HL-60 (cell line): ENCODE measurements at regions not wholly inside any gene's neighbourhood (a gene's known extent, or its start where the extent isn't known, plus 50 kb on each side); places are given as distances from the start of the nearest gene placed in this dataset.

Experiments used
- DNase-seq, 2 experiments: peaks; one replicate each; pipeline ENCODE4 v3.0.0-alpha.2; 2010 to 2020; ENCODE audit warnings: low read depth in 1 of 2, low spot score in 1 of 2
- H3K27ac ChIP-seq: fragments of 250-450 bp; sonication (Bioruptor Pico); replicated peaks from 2 replicates; pipeline ENCODE4 v1.5.1; 2020; ENCODE audit warnings: mild to moderate bottlenecking, moderate library complexity
- H3K27me3 ChIP-seq: fragments of 250-450 bp; sonication (Bioruptor Pico); 2 replicates; pipeline ENCODE4 v1.5.1; 2021; ENCODE audit warnings: mild to moderate bottlenecking, moderate library complexity; ENCODE audit not compliant: insufficient read depth, poor library complexity, severe bottlenecking
- H3K4me3 ChIP-seq: replicated peaks from 2 replicates; pipeline ENCODE4 v1.5.1; 2011; ENCODE audit warnings: mild to moderate bottlenecking, control low read depth, low read length; ENCODE audit not compliant: insufficient read depth
- GABPA ChIP-seq: IDR thresholded peaks from 2 replicates; pipeline ENCODE4 v1.6.1; 2012; ENCODE audit warnings: low read depth
- POLR2AphosphoS5 ChIP-seq: IDR thresholded peaks from 2 replicates; pipeline ENCODE4 v1.6.1; 2012; ENCODE audit warnings: low read depth
- SPI1 ChIP-seq: IDR thresholded peaks from 2 replicates; pipeline ENCODE4 v1.6.1; 2012; ENCODE audit warnings: low read depth, mild to moderate bottlenecking, borderline replicate concordance
- TF ChIP-seq, protein P1 (sequence below): IDR thresholded peaks from 2 replicates; pipeline ENCODE4 v1.6.1; 2012; ENCODE audit warnings: low read depth; ENCODE audit not compliant: insufficient replicate concordance
- TF ChIP-seq, protein P2 (sequence below): IDR thresholded peaks from one replicate; pipeline ENCODE4 v1.5.1; 2011; ENCODE audit warnings: low read length, control low read depth, inconsistent platforms; ENCODE audit not compliant: insufficient read depth

DNA sequence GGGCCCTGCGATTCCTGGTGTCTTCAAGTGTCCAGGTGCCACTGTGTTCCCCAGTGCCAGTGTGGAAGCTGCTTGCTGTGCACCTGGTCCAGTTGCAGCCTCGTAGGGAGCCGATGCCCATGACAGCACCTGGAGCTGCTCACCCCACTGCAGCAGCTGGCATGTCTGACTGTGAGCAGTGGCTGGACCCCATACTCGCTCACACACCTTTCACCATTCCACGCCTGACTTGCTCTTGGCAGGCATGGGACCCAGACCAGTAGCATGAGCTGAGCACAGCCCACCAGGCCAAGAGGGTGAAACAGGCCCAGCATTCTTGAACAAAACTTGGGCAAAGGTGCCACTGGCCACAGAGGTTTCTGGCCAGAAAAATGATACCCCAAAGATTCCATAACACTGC lies 124.5 kb upstream of the THY1 start:
- Histone ChIP-seq H3K27me3 (no peaks in the 10 kb centered on the region), H3K27ac (no peak overlapping the region), H3K4me3 (no peak overlapping the region)
- TF ChIP-seq, protein P1, sequence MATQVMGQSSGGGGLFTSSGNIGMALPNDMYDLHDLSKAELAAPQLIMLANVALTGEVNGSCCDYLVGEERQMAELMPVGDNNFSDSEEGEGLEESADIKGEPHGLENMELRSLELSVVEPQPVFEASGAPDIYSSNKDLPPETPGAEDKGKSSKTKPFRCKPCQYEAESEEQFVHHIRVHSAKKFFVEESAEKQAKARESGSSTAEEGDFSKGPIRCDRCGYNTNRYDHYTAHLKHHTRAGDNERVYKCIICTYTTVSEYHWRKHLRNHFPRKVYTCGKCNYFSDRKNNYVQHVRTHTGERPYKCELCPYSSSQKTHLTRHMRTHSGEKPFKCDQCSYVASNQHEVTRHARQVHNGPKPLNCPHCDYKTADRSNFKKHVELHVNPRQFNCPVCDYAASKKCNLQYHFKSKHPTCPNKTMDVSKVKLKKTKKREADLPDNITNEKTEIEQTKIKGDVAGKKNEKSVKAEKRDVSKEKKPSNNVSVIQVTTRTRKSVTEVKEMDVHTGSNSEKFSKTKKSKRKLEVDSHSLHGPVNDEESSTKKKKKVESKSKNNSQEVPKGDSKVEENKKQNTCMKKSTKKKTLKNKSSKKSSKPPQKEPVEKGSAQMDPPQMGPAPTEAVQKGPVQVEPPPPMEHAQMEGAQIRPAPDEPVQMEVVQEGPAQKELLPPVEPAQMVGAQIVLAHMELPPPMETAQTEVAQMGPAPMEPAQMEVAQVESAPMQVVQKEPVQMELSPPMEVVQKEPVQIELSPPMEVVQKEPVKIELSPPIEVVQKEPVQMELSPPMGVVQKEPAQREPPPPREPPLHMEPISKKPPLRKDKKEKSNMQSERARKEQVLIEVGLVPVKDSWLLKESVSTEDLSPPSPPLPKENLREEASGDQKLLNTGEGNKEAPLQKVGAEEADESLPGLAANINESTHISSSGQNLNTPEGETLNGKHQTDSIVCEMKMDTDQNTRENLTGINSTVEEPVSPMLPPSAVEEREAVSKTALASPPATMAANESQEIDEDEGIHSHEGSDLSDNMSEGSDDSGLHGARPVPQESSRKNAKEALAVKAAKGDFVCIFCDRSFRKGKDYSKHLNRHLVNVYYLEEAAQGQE = no peak
- TF ChIP-seq POLR2AphosphoS5 (no peak), SPI1 (no peak), GABPA (no peak)
- TF ChIP-seq, protein P2, sequence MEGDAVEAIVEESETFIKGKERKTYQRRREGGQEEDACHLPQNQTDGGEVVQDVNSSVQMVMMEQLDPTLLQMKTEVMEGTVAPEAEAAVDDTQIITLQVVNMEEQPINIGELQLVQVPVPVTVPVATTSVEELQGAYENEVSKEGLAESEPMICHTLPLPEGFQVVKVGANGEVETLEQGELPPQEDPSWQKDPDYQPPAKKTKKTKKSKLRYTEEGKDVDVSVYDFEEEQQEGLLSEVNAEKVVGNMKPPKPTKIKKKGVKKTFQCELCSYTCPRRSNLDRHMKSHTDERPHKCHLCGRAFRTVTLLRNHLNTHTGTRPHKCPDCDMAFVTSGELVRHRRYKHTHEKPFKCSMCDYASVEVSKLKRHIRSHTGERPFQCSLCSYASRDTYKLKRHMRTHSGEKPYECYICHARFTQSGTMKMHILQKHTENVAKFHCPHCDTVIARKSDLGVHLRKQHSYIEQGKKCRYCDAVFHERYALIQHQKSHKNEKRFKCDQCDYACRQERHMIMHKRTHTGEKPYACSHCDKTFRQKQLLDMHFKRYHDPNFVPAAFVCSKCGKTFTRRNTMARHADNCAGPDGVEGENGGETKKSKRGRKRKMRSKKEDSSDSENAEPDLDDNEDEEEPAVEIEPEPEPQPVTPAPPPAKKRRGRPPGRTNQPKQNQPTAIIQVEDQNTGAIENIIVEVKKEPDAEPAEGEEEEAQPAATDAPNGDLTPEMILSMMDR = no peak
- DNase-seq = no peak

DNA sequence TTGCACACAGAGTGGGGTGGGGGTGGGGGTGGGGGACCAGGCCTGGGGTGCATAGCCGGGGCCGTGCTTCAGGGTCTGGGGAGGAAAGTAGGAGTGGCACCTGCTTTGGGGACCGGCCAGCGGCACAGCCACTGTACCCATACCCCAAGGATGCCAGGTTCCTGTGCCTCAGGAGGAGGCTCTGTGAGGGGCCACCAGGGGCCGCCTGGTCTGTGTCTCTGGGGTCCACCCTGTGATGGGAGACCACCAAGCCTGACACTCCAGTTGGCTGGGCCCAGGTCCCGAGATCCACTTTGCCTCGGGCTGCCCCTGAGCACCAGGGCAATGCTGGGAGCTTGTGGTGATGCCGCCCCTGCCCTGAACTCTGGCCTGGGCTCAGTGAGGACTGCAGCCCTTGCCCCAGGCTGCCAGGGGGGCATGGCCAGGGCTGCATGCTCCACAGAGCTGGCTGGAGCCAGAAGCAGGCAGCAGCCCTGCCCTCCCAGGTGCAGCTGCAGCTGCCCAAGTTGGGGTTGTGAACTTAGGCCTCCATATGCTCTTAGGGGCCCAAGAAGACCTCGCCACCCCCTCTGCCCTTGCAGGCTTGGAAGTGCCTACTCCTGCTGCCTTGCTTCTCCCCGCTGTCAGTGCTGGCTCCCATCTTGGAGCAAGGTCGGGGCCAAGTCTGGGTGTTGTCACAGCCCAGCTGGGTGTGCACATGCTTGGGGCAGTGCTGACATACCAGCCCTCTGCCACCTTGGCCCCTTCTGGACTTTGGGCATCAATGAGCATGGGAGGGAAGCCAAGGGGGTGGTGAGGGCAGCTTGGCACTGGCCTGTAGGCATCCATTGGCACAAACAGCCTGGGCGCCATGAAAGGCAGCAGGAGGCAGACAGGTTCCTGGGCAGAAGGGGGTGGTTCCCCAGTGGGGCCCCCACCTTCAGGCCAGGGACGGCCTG lies 123.3 kb upstream of the THY1 start:
- no peak for TF ChIP-seq GABPA
- TF ChIP-seq SPI1 = no peak
- TF ChIP-seq, protein P1 = no peak
- TF ChIP-seq, protein P2 = no peak
- no peak for TF ChIP-seq POLR2AphosphoS5
- Histone ChIP-seq H3K27ac (no peak overlapping the region), H3K27me3 (no peaks in the 10 kb centered on the region), H3K4me3 (no peak overlapping the region)
- DNase-seq = no peak

DNA sequence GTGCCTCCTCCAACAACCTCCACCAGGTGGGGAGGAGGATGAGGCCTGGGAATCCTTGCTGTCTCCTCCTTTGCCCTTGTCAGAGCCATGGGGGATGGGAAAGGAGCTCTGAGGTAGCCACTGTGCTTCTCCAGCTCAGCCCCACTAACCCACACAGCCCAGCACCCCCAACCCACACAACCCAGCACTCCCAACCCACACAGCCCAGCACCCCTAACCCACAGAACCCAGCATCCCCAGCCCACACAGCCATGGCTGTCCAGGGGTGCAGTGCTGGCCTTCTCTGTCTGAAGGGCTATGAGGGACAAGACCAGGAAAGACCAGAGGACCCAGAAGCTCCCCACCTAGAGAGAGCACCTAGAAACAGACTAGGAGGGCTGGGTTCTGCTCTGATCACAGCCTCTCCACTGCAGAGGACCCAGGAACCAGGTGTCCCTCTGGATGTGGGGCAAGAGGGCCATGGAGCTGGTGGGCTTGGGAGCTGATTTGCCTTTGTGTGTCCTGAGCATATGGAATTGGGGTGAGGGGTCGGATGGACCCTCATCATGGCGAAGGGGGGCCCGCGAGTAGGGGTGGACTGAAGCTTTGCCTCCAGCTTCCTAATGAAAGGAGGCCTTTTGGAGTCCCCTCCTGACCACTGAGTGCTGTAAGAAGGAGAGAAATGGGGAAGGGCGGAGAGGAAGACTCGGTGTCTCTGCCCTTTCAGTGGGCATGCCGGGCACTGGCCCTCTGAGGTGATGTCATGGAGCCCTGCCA lies 117.6 kb upstream of the THY1 start:
- Histone ChIP-seq H3K27me3 (no peaks in the 10 kb centered on the region), H3K27ac (no peak overlapping the region), H3K4me3 (no peak overlapping the region)
- TF ChIP-seq, protein P1 = peak; percentile 14
- TF ChIP-seq SPI1 = no peak
- DNase-seq = no peak
